ENCODE measurements at regions not wholly inside any gene's neighbourhood (a gene's known extent, or its start where the extent isn't known, plus 50 kb on each side); places are given as distances from the start of the nearest gene placed in this dataset.

GRCh38 chr13:82766732-82767321 is 1115.4 kb downstream of the SLITRK1 start:
- no peak overlapping the region for H3K27ac Mint-ChIP-seq (ENCODE audit: low read depth, unreplicated experiment)
- no peaks in the 10 kb centered on the region for H3K4me1 Mint-ChIP-seq (ENCODE audit: insufficient read depth, unreplicated experiment)
- no peaks in the 10 kb centered on the region for H3K36me3 Mint-ChIP-seq (ENCODE audit: insufficient read depth, unreplicated experiment)
- peaks cover 13% of the 10 kb centered on the region for H3K9me3 Mint-ChIP-seq (ENCODE audit: unreplicated experiment)
- intact Hi-C loops (cut with micrococcal nuclease): no loop called here
- no peaks in the 10 kb centered on the region for H3K27me3 Mint-ChIP-seq (ENCODE audit: insufficient read depth, unreplicated experiment)
- CTCF ChIA-PET: interaction anchor here (0.5 kb wide), 1 partner anchor 152 kb away, joined by 4 read pairs; no protein-coding TSS in a partner anchor
- DNase-seq (ENCODE audit: unreplicated experiment): no peak
- no peak for TF ChIP-seq CTCF (IDR thresholded peaks at IDR 0.05; ENCODE audit: unreplicated experiment)
- POLR2A ChIA-PET: no interaction called here
- BruUV-seq (replicated peaks): no TSS peak
- no peak overlapping the region for H3K4me3 Mint-ChIP-seq (ENCODE audit: unreplicated experiment)

GRCh38 chr13:82758044-82758443 is 1124.2 kb downstream of the SLITRK1 start:
- DNase-seq (ENCODE audit: unreplicated experiment): peak; percentile 4
- peak; percentile 4 for TF ChIP-seq CTCF (IDR thresholded peaks at IDR 0.05; ENCODE audit: unreplicated experiment)
- POLR2A ChIA-PET: no interaction called here
- Mint-ChIP-seq H3K36me3 (ENCODE audit: insufficient read depth, unreplicated experiment) (no peaks in the 10 kb centered on the region), H3K4me1 (ENCODE audit: insufficient read depth, unreplicated experiment) (no peaks in the 10 kb centered on the region), H3K4me3 (ENCODE audit: unreplicated experiment) (no peak overlapping the region), H3K27ac (ENCODE audit: low read depth, unreplicated experiment) (no peak overlapping the region), H3K9me3 (ENCODE audit: unreplicated experiment) (peaks cover 5% of the 10 kb centered on the region), H3K27me3 (ENCODE audit: insufficient read depth, unreplicated experiment) (no peaks in the 10 kb centered on the region)
- no TSS peak for BruUV-seq (replicated peaks)
- intact Hi-C loops (cut with micrococcal nuclease): no loop called here
- CTCF ChIA-PET: interaction anchor here (0.6 kb wide), 1 partner anchor 174 kb away, joined by 5 read pairs; no protein-coding TSS in a partner anchor

GRCh38 chr13:82751206-82751605 is 1131.1 kb downstream of the SLITRK1 start:
- H3K4me3 Mint-ChIP-seq (ENCODE audit: unreplicated experiment): no peak overlapping the region
- no peak overlapping the region for H3K27ac Mint-ChIP-seq (ENCODE audit: low read depth, unreplicated experiment)
- no peak for TF ChIP-seq CTCF (IDR thresholded peaks at IDR 0.05; ENCODE audit: unreplicated experiment)
- H3K9me3 Mint-ChIP-seq (ENCODE audit: unreplicated experiment): no peaks in the 10 kb centered on the region
- H3K36me3 Mint-ChIP-seq (ENCODE audit: insufficient read depth, unreplicated experiment): no peaks in the 10 kb centered on the region
- H3K4me1 Mint-ChIP-seq (ENCODE audit: insufficient read depth, unreplicated experiment): no peaks in the 10 kb centered on the region
- no peak for DNase-seq (ENCODE audit: unreplicated experiment)
- ChIA-PET POLR2A (no interaction called here), CTCF (no interaction called here)
- intact Hi-C loops (cut with micrococcal nuclease): no loop called here
- BruUV-seq (replicated peaks): no TSS peak
- H3K27me3 Mint-ChIP-seq (ENCODE audit: insufficient read depth, unreplicated experiment): no peaks in the 10 kb centered on the region

- ChIA-PET CTCF (interaction anchor here (1.0 kb wide), 1 partner anchor 10 kb away, joined by 7 read pairs; no protein-coding TSS in a partner anchor), POLR2A (no interaction called here)
- no peak for DNase-seq (ENCODE audit: unreplicated experiment)
- H3K4me1 Mint-ChIP-seq (ENCODE audit: insufficient read depth, unreplicated experiment): no peaks in the 10 kb centered on the region
- intact Hi-C loops (cut with micrococcal nuclease): no loop called here
- no peaks in the 10 kb centered on the region for H3K27me3 Mint-ChIP-seq (ENCODE audit: insufficient read depth, unreplicated experiment)
- no peaks in the 10 kb centered on the region for H3K36me3 Mint-ChIP-seq (ENCODE audit: insufficient read depth, unreplicated experiment)
- H3K27ac Mint-ChIP-seq (ENCODE audit: low read depth, unreplicated experiment): no peak overlapping the region
- no peak for TF ChIP-seq CTCF (IDR thresholded peaks at IDR 0.05; ENCODE audit: unreplicated experiment)
- no peaks in the 10 kb centered on the region for H3K9me3 Mint-ChIP-seq (ENCODE audit: unreplicated experiment)
- BruUV-seq (replicated peaks): no TSS peak
- H3K4me3 Mint-ChIP-seq (ENCODE audit: unreplicated experiment): no peak overlapping the region
Observed at GRCh38 chr13:82749551-82749950, 1132.7 kb downstream of the SLITRK1 start.
